Left lung (tissue), 4 donors: ENCODE measurements at regions not wholly inside any gene's neighbourhood (a gene's known extent, or its start where the extent isn't known, plus 50 kb on each side); places are given as distances from the start of the nearest gene placed in this dataset.

ENCODE experiments used
- ATAC-seq: fragments of 200-7000 bp; cut with Tn5 transposase; one replicate; pipeline ENCODE4 v1.9.1; 2020; ENCODE audit warnings: moderate library complexity
- DNase-seq, 4 donors: peaks; one replicate each; pipeline ENCODE4 v3.0.0-alpha.2; 2013 to 2020
- H3K27ac ChIP-seq, 2 donors: fragments of 200-600 bp; sonication (generic) in 1 of 2; one replicate each; pipeline versions ENCODE4 v1.5.0 to v1.8.0; 2020 to 2021
- H3K27me3 ChIP-seq, 2 donors: fragments of 200-600 bp; sonication (generic) in 1 of 2; one replicate each; pipeline versions ENCODE4 v1.5.0 to v1.8.0; 2020 to 2021
- H3K36me3 ChIP-seq, 2 donors: fragments of 200-600 bp; sonication (generic) in 1 of 2; one replicate each; pipeline versions ENCODE4 v1.5.0 to v1.8.0; 2020 to 2021
- H3K4me1 ChIP-seq, 2 donors: fragments of 200-600 bp; one replicate each; pipeline ENCODE4 v1.8.0; 2021
- H3K4me3 ChIP-seq, 2 donors: fragments of 200-600 bp; sonication (generic) in 1 of 2; one replicate each; pipeline versions ENCODE4 v1.5.0 to v1.8.0; 2020 to 2021; ENCODE audit warnings: mild to moderate bottlenecking in 1 of 2
- H3K9me3 ChIP-seq, 2 donors: fragments of 200-600 bp; sonication (generic) in 1 of 2; one replicate each; pipeline versions ENCODE4 v1.5.0 to v1.8.0; 2020 to 2021
- CTCF ChIP-seq, 2 donors: fragments of 200-600 bp; sonication (generic) in 1 of 2; IDR thresholded peaks; one replicate each; pipeline versions ENCODE4 v1.5.0 to v1.8.0; 2021; ENCODE audit warnings: antibody characterized with exemption in 2 of 2
- intact Hi-C, 2 donors: fragments of 100-400 bp; cut with DNase I; formaldehyde crosslinking; loops; one replicate each; pipeline versions ENCODE4 v1.11.2 to v1.14.2; 2022
- donor health status: DM: no; HTN: yes; CAD: no.
- donor health status: DM: no; HTN: no; CAD: no.

GRCh38 chr3:106114220-106114619 is 245.4 kb upstream of the CBLB start:
- intact Hi-C loops = no loop called here
- Histone ChIP-seq H3K36me3 (no peaks in the 10 kb centered on the region), H3K27me3 (no peaks in the 10 kb centered on the region), H3K9me3 (no peaks in the 10 kb centered on the region), H3K4me3 (no peak overlapping the region), H3K4me1 (no peaks in the 10 kb centered on the region), H3K27ac (no peak overlapping the region)
- TF ChIP-seq CTCF (IDR thresholded peaks at IDR 0.05) = no peak
- ATAC-seq (no peak), DNase-seq (no peak)

- Histone ChIP-seq H3K36me3 (no peaks in the 10 kb centered on the region), H3K9me3 (no peaks in the 10 kb centered on the region), H3K4me3 (no peak overlapping the region), H3K27ac (no peak overlapping the region), H3K4me1 (no peaks in the 10 kb centered on the region), H3K27me3 (no peaks in the 10 kb centered on the region)
- DNase-seq (no peak), ATAC-seq (no peak)
- intact Hi-C loops = no loop called here
- TF ChIP-seq CTCF (IDR thresholded peaks at IDR 0.05) = no peak
These were observed 246.0 kb upstream of the CBLB start for GRCh38 chr3:106114848-106115247.

GRCh38 chr3:106115557-106115956 is 246.7 kb upstream of the CBLB start:
- Histone ChIP-seq H3K27ac (no peak overlapping the region), H3K27me3 (no peaks in the 10 kb centered on the region), H3K4me1 (no peaks in the 10 kb centered on the region), H3K4me3 (no peak overlapping the region), H3K9me3 (no peaks in the 10 kb centered on the region), H3K36me3 (no peaks in the 10 kb centered on the region)
- no peak for TF ChIP-seq CTCF (IDR thresholded peaks at IDR 0.05)
- ATAC-seq (no peak), DNase-seq (no peak)
- intact Hi-C loops = no loop called here

- H3K4me1 ChIP-seq = no peaks in the 10 kb centered on the region
- H3K27ac ChIP-seq = no peak overlapping the region
- H3K4me3 ChIP-seq = no peak overlapping the region
- no peak for ATAC-seq
- no peak for TF ChIP-seq CTCF (IDR thresholded peaks at IDR 0.05)
- H3K36me3 ChIP-seq = no peaks in the 10 kb centered on the region
- H3K9me3 ChIP-seq = no peaks in the 10 kb centered on the region
- no peaks in the 10 kb centered on the region for H3K27me3 ChIP-seq
- intact Hi-C loops = no loop called here
- DNase-seq = no peak
These were observed 248.1 kb upstream of the CBLB start for GRCh38 chr3:106116733-106117489.

- H3K36me3 ChIP-seq = no peaks in the 10 kb centered on the region
- no peaks in the 10 kb centered on the region for H3K9me3 ChIP-seq
- intact Hi-C loops = no loop called here
- H3K4me3 ChIP-seq = no peak overlapping the region
- H3K27ac ChIP-seq = no peak overlapping the region
- H3K4me1 ChIP-seq = no peaks in the 10 kb centered on the region
- TF ChIP-seq CTCF (IDR thresholded peaks at IDR 0.05) = no peak
- ATAC-seq (no peak), DNase-seq (no peak)
- no peaks in the 10 kb centered on the region for H3K27me3 ChIP-seq
These were observed 248.7 kb upstream of the CBLB start for GRCh38 chr3:106117490-106117858.
